NCI-H82 (cell line): ENCODE measurements at regions not wholly inside any gene's neighbourhood (a gene's known extent, or its start where the extent isn't known, plus 50 kb on each side); places are given as distances from the start of the nearest gene placed in this dataset.

Experiments
- DNase-seq: peaks from one replicate; lab custom pipeline; 2025; lab: John Stamatoyannopoulos, UW

- DNase-seq: no peak
Measured at GRCh38 chr1:103854279-103854678, 104.6 kb downstream of the AMY1C start.

DNA sequence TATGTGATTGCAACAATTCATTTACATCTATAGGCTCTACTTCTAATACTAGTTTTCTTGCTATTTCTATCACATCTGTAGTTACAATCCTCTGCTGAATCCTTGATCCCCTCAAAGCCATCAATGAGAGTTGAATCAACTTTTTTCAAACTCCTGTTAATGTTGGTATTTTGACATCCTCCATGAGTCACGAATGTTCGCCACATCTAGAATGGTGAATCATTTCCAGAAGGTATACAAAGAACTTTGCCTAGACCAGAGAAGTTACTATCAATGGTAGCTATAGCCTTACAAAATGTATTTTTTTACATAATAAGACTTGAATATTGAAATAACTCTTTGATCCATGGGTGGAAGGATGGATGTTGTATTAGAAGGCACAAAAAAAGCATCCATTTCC, 110.0 kb downstream of the AMY1C start:
- DNase-seq: no peak

DNA sequence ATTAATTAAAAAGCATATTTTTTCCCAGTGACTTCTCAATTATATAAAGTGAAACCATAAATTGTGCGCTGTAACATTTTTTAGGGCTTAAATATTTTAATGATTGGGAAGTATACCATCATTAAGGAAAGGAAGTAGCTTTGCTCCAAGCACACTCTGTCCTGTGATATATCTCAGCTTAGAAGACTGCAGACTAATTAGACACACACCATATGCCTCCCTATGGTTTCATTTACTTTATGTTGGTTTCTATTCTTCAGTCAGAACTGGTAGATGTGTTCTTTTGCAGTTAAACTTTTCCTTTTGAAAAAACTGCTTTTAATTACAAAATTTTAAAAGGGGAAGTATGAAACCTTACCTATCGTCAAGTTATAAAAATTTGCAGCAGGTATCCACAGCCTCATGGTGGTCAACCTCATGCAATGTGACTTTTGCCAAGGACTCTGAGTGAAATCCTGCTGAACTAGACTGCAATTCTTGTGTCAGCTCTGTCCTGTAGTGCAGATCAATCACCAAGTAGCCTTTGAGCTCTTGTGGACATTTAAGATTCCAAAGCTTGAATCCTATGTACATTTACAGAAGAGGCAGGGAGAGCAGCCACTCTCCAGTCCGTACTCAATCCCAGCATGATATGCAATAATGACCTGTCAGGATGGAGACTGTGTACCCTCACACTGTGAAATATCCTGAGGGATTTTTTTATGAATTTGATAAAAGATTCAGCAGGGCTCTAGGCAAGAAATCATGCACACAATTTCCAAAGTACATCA, 149.1 kb downstream of the AMY1C start:
- DNase-seq: peak; percentile 30

GRCh38 chr1:103900005-103900404, 150.3 kb downstream of the AMY1C start:
- peak; percentile 27 for DNase-seq

- DNase-seq: no peak
Measured at GRCh38 chr1:103901072-103901471, 151.4 kb downstream of the AMY1C start.

DNA sequence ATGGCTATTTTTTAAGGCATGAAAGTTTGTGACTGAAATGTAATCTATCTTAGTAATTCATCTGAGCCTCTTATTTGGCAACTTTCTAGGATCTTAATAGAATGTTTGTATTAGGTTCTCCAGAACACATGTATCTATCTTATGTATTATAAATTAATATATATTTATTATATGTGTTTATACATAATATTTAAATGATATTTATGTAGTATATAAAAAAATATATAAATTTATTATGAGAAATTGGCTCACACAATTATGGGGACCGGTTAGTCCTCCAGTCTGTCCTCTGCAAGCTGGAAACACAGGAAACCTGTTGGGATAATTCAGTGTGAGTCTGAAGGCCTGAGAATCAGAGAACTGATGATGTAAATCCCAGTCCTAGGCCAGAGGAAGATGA, 155.7 kb downstream of the AMY1C start:
- no peak for DNase-seq

- DNase-seq: no peak
Measured at GRCh38 chr1:103911450-103911849, 161.8 kb downstream of the AMY1C start.

- DNase-seq: no peak
Measured at GRCh38 chr1:103917795-103918194, 168.1 kb downstream of the AMY1C start.

- DNase-seq: peak; percentile 12
Measured at GRCh38 chr1:103931891-103932290, 182.2 kb downstream of the AMY1C start.

- no peak for DNase-seq
Measured at GRCh38 chr1:103937763-103938357, 188.2 kb downstream of the AMY1C start.

GRCh38 chr1:103941086-103941485, 191.4 kb downstream of the AMY1C start:
- no peak for DNase-seq

GRCh38 chr1:103942029-103942428, 192.3 kb downstream of the AMY1C start:
- peak; percentile 6 for DNase-seq

DNA sequence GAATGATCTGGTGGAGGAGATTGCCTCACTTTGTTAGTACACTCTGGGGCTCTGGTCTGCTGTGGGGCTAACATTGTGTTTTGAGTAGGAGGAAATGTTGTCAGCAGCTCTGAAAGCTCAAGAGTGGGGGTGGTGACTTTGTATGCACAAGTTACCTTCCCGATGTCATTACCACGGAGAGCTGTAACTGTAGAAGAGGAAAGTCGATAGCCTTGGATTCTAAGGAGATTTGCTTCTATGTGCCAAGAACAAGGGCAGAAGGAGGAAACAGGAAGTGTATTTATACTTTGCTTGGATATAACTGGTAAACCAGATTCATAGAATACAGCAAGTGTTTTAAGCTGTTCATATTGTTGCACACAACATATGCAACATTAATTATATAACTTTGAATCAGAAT, 196.1 kb downstream of the AMY1C start:
- DNase-seq: no peak

GRCh38 chr1:103948526-103948925, 198.8 kb downstream of the AMY1C start:
- DNase-seq: no peak

DNA sequence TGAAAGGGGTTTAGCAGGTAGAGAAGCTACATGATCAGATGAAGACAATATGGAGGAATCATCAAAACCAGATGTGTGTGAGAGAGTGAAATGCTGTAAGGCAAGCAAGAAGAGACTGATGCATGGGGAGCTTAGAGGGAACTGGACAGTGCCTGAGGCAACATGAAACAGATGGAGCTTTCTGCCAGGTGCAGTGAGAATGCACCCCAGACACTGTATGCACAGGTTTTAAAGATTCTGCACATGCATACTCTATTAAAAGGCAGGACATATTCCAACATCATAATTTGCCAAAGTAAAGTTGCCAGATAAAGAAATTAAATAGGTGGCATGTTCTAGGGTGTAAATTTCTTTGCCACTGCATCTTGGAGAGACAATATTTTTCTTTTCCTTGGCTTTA, 200.1 kb downstream of the AMY1C start:
- DNase-seq: peak; percentile 19

DNA sequence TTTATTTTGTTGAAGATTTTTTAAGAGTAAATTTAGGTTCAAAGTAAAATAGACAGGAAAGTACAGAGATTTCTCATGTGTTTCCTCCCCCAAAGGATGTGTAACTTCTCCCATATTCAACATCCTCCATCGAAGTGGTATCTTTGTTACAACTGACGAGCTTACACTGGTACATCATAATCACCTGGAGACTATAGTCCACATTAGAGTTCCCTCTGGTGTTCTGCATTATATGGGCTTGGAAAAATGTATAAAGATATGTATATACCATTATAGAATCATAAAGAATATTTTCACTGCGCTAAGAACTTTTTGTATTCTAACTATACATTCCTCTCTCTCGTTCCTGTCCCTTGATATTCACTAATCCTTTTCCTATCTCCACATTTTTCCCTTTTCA, 203.7 kb downstream of the AMY1C start:
- peak; percentile 65 for DNase-seq

DNA sequence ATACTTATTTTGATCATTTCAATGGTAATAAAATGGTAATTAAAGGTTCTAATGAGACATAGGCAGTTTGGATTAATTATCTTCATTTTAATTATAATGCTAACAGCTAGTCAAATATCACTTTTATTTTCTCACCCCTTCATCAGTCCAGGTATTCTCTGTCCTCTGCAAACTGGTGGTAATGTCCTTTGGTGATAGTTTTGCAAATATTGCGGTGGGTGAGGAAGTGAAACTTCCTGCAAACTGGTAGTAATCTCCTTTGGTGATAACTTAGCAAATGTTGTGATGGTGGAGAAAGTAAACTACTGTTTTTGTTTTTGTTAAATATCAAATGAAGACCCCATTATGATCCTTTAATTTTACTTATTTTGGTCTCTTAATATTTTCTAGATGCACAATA, 209.0 kb downstream of the AMY1C start:
- no peak for DNase-seq

GRCh38 chr1:103959565-103959964, 209.9 kb downstream of the AMY1C start:
- DNase-seq: no peak

DNA sequence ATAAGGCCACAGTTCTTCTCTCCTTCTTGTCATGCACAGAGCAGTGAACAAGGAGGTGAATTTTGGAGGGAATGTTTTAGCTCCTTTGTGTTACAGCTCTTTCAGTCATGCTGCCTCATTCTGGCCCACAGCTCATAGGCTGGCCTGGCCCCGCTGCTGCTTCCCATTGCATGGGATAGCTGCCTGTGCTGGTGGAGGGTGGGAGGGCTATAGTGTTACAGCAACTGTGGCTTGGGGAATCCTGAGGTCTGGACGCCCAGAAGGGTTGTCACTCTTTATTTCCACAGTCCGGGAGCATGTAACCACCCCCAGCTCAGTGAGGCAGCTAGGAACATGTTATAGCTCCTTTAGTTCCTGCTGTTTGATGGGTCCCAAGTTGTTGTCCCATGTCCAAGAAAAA, 210.3 kb downstream of the AMY1C start:
- no peak for DNase-seq

DNA sequence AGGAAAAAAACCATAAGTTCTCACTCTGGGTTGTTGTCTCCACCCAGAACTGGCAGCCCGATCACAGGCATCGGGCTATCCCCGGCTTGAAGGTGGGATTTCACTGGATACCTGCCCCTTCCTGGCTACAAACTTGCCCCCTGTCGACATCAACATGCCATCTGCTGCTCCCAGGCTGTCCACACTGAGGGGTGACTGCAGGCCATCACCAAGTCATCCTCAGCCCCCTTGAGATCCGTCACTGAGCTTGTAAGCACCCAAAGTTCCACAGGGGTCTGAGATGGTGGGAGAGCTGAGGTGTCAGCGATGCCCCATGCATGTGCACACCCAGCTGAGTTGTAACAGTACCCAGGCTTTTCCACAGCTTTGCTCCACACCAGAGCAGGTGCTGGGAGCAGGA, 211.0 kb downstream of the AMY1C start:
- DNase-seq: no peak

DNA sequence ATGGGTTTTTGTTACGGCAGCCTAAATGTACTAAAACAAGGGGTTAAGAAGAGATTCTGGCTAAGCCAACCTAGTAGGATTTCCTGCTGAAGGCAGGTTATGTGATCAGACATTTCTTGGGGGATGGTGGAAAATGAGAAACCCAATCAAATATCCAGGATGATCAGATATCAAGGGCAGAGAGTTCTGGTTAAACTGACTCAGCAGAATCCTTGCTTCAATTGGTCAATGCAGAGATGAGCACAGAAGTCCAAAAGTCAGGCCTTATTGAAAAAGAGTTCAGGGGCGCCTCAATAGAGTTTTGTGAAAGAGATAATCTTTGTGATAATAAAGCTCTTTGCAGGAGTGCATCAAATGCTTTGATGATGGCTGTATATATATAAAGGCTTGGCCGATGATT, 237.1 kb downstream of the AMY1C start:
- no peak for DNase-seq

- DNase-seq: no peak
Measured at GRCh38 chr1:103997631-103998030, 247.9 kb downstream of the AMY1C start.

GRCh38 chr1:104018922-104019674, 269.4 kb downstream of the AMY1C start:
- DNase-seq: no peak
